GM10266 (cell line): ENCODE measurements at regions not wholly inside any gene's neighbourhood (a gene's known extent, or its start where the extent isn't known, plus 50 kb on each side); places are given as distances from the start of the nearest gene placed in this dataset.

ENCODE experiments used
- DNase-seq: peaks from one replicate; pipeline ENCODE4 v3.0.0; 2012; ENCODE audit errors: extremely low spot score
- TF ChIP-seq, protein P1 (sequence below): IDR thresholded peaks from 2 replicates; pipeline ENCODE4 v1.5.1; 2012; ENCODE audit warnings: mild to moderate bottlenecking, low read depth; ENCODE audit not compliant: control insufficient read depth, insufficient read depth; ENCODE audit errors: missing control alignments

DNA sequence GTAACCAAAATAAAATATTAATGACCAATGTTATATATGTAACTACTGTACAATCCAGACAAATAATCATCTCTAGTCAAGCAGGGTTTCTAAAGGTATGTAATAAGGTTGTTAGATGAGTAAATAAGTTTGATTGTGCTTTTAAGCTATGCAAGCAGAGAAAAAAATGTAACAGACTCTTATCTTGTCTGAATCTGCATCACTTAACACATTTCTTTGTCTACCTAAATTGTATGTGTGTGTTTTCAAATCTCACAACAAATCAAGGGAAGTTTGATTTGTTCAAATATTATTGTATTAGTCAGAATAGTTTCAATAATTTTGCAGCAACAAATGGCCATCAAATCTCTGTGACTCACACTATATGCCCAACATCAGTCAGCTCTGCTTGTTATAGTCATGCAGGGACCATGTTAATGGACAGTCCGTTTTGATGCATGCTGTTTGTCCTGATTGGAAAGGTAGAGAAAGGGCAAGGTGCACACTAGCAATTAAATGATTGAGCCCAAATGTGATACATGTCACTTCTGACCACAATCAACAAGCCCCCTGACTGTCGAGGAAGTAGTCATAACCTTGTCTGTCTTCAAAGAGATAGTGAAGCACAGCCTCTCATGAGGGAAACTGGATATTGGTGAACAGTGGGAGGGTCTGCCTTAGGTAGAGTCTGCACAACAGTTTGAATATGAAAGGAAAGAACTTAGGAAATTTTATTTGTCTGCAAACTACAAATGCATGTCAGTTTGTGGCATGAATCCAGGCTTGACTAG is 349.4 kb upstream of the SATB1 start:
- DNase-seq, result no peak
- TF ChIP-seq, protein P1, sequence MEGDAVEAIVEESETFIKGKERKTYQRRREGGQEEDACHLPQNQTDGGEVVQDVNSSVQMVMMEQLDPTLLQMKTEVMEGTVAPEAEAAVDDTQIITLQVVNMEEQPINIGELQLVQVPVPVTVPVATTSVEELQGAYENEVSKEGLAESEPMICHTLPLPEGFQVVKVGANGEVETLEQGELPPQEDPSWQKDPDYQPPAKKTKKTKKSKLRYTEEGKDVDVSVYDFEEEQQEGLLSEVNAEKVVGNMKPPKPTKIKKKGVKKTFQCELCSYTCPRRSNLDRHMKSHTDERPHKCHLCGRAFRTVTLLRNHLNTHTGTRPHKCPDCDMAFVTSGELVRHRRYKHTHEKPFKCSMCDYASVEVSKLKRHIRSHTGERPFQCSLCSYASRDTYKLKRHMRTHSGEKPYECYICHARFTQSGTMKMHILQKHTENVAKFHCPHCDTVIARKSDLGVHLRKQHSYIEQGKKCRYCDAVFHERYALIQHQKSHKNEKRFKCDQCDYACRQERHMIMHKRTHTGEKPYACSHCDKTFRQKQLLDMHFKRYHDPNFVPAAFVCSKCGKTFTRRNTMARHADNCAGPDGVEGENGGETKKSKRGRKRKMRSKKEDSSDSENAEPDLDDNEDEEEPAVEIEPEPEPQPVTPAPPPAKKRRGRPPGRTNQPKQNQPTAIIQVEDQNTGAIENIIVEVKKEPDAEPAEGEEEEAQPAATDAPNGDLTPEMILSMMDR, result no peak

DNA sequence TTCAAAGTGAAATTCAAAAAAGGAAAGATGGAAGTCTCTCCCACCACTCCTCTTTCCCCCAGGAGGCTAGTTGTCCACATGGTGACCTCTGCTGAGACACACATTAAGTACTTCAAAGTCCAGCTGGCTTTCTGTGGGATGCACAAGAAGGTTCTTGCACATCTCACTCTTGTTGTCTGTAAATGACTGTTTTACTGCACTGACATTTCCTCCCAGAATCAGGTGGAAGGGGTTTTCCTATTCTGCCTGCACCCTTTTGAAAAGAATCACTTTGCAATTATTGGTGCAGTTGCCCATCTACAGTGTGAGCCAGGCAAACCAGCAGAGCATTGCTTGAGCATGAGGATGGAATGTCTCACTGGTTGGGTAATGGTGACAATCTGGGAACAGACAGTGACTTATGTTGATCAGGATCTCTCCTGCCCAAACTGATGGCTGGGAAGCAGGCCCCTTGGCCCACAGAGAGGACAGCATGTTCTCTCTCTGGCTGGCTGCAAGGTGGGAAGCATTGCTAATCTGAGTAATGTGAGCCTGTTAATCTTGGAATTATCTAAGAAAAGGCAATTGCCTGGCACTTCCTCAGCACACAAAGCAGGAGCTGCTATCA is 347.7 kb upstream of the SATB1 start:
- TF ChIP-seq, protein P1, result no peak
- no peak for DNase-seq

DNA sequence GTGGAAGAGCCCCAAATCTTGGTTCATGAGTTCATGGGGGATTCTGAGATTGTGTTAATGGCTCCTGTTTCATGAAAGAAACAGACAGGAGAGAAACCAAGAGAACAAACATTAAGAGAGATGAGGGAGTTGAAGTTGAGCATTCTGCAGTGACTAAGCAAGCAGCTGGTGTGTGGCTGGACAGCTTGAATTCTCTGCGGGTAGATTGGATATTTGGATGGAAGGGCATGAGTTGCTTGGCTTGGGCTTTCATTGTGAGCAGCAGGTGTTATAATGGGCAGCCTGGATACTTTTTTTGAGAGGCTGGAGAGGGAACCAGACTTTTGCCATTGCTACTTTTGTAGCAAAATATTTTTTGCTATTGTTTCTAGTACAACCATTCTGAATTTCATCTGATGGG is 346.8 kb upstream of the SATB1 start:
- TF ChIP-seq, protein P1, result no peak
- DNase-seq, result no peak

DNA sequence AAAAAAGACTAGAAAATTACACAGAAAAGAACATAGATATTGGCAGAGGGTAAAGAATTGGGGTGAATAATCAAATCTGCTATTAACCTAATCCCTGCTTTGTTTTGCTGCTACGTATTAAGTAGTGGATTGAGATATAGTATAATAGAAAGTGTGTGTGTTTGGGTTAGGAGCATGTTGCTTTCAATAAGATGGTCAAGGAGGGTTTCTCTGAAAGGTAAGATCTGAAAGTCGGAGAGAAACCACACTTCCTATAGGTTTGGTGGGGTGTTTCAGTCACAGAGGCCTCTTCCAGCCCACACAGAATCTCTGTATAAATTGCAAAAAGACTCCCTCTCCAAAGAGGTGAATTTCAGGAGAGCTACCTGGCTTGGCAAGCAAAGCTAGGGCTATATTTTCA is 345.7 kb upstream of the SATB1 start:
- DNase-seq, result no peak
- TF ChIP-seq, protein P1, result no peak

DNA sequence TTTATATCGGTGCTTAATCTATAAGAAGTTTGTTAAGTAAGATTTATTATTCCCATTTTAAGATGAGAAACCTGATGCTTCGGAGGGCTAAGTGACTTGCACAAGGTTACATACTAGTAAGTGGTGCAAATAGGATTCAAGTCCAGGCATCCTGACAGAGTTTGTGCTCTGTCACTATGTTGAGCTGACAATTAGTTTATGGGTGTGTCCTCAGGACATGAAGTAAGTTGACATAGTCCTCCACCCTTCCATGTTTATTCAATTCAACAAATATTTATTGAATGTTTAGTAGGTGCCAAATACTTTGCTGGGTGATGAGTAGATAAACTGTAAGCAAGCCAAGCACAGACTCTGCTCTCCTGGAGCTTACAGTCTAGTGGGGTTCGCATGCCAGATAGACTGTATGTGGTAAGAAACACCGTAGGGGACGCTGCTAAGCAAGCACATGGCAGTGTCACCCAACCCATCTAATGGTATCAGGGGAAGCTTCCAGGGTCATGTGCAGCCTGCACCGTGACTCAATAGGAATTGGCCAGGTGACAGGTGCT is 342.7 kb upstream of the SATB1 start:
- DNase-seq, result no peak
- TF ChIP-seq, protein P1, result no peak

DNA sequence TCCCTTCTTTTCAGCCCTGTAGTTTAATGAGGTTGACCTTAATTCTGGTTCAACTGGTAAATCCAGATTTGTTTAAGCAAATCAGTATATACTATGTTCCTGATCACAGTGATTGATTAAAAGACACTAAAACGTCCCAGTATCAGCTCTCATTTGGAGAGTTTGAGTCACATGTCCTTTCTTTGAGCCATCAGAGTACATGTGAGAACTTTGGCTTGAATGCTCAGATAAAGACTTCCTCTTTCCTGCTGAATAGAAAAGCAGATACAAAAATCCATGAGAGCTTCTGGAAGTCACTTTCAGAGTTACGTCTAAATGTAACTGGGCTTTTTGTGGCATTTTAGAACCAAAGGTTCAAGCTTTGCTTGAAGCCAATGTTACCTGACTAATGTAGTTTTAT is 341.8 kb upstream of the SATB1 start:
- no peak for DNase-seq
- TF ChIP-seq, protein P1, result no peak

DNA sequence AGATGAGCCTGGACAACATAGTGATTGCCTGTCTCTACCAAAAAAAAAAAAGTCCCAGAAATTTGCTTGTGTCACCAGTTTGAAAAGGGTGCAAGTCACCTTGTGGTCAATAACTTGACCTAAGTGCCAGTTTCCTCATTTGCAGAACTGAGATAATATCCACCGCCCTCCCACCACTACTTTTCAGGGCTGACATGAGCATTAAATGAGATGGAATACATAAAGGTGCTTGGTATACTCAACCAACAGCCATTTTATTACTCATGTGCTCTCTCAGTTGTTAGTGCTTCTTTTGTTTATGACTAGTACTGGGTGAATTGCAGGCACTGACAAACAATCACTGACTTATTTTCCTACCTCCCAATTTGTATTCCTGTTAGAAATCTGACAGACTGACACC is 340.5 kb upstream of the SATB1 start:
- no peak for DNase-seq
- TF ChIP-seq, protein P1, result no peak
